Activated T-cell treated with anti-CD3 and anti-CD28 coated beads, Interleukin-2, amount 50 U/mL, for 1 hour (primary cell): ENCODE measurements at regions not wholly inside any gene's neighbourhood (a gene's known extent, or its start where the extent isn't known, plus 50 kb on each side); places are given as distances from the start of the nearest gene placed in this dataset.

Experiments used
- DNase-seq: peaks from one replicate; pipeline ENCODE4 v3.0.0-alpha.2; 2020

DNA sequence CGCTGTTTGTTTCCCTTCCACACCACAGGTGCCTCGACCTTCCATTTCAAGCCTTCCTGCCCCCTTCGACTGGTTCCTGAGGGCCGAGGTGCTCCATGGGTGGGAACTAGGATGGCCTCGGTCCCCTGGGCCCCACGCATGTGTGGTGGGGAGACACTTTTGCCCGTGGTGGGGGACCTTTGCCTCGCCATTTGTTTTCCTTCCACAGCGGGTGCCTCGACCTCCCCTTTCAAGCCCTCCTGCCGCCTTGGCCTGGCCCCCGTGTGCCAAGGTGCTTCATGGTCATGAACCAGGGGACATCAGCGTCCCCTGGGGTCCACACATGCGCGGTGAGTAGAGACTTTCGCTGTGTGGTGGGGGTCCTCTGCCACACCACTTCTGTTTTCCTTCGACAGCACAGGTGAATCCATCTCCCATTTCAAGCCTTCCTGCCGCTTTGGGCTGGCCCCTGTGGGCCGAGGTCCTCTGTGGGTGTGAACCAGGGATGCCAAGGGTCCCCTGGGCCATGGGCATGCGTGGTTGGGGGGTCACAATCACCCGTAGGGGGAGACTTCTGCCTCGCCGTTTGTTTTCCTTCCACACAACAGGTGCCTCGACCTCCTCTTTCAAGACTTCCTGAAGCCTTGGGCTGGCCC is 364.4 kb downstream of the ALG10 start:
- DNase-seq: no peak

GRCh38 chr12:34387711-34388635 is 365.7 kb downstream of the ALG10 start:
- DNase-seq: no peak

GRCh38 chr12:34388636-34389377 is 366.5 kb downstream of the ALG10 start:
- no peak for DNase-seq

DNA sequence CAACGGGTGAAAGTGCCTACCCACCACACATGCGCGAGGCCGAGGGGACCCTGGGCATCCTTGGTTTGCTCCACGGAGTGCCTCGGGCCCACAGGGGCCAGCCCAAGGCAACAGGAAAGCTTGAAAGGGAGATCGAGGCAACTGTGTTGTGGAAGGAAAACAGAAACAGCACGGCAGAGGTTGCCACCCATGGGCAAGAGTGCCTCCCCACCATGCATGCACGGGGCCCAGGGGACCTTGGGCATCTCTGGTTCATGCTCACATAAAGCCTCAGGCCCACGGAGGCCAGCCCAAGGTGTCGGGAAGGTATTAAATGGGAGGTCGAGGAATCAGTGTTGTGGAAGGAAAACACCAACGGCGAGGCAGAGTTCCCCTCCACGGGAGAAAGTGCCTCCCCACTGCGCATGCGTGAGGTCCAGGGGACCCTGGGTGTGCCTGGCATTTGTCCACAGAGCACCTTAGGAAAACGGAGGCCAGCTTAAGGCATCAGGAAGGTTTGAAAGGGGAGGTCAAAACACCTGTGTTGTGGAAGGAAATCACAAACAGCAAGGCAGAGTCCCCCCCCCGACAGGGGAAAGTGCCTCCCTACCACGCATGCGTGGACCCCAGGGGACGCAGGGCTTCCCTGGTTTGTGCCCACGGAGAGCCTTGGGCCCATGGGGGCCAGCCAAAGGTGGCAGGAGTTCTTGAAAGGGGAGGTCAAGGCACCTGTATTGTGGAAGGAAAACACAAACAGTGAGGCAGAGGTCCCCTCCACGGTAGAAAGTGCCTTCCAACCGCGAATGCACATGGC is 367.3 kb downstream of the ALG10 start:
- no peak for DNase-seq

DNA sequence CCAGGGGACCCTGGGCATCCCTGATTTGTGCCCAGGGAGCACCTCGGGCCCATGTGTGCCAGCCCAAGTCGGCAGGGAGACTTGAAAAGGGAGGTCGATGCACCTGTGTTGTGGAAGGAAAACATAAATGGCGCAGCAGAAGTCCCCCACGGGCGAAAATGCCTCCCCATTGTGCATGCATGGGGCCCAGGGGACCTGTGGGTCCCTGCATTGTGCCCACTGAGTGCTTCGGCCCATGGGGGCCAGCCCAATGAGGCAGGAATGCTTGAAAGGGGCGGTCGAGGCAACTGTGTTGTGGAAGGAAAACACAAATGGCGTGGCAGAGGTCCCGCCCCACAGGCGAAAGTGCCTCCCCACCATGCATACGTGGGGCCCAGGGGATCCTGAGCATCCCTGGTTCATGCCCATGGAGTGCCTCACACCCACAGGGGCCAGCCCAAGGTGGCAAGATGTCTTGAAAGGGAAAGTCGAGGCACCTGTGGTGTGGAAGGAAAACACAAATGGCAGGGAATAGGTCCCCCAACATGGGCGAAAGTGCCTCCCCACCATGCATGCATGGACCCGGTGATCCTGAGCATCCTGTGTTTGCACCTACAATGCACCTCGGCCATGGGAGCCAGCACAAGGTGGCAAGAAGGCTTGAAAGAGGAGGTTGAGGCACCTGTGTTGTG is 368.0 kb downstream of the ALG10 start:
- no peak for DNase-seq

GRCh38 chr12:34390846-34391700 is 368.8 kb downstream of the ALG10 start:
- DNase-seq: no peak

DNA sequence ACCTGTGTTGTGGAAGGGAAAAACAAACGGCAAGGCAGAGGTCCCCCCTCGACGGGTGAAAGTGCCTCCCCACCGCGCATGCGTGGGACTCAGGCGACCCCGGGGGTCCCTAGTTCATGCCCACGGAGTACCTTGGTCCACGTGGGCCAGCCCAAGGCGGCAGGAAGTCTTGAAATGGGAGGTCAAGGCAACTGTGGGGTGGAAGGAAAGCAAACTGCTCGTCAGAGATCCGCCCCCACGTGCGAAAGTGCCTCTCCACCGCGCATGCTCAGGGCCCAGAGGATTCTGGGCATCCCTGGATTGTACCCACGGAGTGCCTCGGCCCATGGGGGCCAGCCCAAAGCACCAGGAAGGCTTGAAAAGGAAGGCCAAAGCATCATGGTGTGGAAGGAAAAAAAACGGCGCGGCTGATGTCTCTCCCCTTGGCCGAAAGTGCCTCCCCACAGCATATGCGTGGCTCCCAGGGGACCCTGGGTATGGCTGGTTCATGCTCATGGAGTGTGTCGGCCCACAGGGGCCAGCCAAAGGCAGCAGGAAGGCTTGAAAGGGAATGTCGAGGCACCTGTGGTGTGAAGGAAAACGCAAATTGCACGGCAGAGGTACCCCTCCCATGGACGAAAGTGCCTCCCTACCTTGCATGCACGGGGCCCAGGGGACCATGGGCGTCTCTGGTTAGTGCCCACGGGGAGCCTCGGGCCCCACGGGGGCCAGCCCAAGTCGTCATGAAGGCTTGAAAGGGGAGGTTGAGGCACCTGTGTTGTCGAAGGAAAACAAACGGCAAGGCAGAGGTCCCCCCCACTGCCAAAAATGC is 369.7 kb downstream of the ALG10 start:
- no peak for DNase-seq

DNA sequence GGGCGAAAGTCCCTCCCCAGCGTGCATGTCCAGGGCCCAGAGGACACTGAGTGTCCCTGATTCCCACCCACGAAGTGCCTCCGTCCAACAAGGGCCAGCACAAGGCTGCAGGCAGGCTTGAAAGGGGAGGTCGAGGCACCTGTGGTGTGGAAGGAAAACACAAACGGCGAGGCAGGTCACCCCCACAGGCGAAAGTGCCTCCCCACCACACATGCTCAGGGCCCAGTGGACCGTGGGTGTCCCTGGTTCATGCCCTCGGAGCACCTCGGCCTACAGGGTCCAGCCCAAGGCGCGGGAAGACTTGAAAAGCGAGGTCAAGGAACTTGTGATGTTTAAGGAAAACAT is 370.4 kb downstream of the ALG10 start:
- DNase-seq: no peak

GRCh38 chr12:34393086-34393820 is 371.0 kb downstream of the ALG10 start:
- DNase-seq: no peak

DNA sequence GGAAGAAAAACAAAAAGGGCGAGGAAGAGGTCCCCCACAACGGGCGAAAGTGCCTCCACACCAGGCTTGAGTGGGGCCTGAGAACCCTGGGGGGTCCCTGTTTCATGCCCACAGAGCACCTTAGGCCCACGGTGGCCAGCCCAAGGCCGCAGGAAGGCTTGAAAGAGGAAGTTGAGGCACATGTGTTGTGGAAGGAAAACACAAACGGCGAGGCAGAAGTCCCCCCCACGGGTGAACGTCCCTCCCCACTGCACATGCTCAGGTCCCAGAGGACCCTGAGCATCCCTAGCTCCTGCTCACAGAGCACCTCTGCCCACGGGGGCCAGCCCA is 371.5 kb downstream of the ALG10 start:
- DNase-seq: no peak

GRCh38 chr12:34394211-34395055 is 372.1 kb downstream of the ALG10 start:
- DNase-seq: no peak

GRCh38 chr12:34395056-34396005 is 373.0 kb downstream of the ALG10 start:
- DNase-seq: peak; percentile 4

DNA sequence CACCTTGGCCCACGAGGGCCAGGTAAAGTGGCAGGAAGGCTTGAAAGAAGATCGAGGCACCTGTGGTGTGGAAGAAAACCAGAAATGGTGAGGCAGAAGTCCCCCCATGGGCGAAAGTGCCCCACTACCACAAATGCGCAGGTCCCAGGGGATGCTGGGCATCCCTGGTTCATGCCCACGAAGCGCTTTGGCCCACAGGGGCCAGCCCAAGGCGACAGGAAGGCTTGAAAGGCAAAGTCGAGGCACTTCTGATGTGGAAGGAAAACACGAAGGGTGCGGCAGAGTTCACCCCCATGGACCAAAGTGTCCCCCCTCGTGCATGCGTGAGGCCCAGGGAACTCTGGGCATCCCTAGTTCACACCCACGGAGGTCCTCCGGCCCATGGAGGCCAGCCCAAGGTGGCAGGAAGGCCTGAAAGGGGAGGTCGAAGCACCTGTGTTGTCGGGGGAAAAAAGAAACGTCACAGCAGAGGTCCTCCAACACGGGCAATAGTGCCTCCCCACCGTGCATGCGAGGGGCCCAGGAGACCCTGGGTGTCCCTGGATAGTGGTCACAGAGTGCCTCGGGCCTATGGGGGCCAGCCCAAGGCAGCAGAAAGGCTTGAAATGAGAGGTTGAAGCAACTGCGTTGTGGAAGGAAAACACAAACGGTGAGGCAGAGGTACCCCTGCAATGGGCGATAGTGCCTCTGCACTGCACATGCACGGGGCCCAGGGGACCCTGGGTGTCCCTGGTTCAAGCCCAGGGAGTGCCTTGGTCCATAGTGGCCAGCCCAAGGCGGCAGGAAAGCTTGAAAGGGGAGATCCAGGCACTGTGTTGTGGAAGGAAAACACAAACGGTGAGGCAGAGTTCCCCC is 373.9 kb downstream of the ALG10 start:
- peak; percentile 5 for DNase-seq

DNA sequence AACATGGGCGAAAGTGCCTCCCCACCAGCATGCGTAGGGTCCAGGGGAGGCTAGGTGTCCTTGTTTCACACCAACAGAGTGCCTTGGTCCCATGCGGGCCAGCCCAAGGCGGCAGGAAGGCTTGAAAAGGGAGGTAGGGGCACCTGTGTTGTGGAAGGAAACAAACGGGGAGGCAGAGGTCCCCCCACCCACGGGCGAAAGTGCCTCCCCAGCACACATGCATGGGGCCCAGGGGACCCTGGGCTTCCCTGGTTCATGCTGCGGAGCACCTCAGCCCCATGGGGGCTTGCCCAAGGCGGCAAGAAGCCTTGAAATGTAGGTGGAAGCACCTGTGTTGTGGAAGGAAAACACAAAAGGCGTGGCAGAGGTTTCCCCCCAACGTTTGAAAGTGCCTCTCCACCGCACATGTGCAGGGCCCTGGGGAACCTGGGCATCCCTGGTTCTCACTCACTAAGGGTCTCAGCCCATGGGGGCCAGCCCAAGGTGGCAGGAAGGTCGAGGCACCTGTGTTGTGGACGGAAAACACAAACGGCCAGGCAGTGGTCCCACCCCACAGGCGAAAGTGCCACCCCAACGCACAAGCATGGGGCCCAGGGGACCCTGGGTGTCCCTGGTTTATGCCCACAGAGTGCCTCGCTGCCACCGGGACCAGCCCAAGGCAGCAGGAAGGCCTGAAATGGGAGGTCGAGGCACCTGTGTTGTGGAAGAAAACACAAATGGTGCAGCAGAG is 374.7 kb downstream of the ALG10 start:
- DNase-seq: peak; percentile 3

DNA sequence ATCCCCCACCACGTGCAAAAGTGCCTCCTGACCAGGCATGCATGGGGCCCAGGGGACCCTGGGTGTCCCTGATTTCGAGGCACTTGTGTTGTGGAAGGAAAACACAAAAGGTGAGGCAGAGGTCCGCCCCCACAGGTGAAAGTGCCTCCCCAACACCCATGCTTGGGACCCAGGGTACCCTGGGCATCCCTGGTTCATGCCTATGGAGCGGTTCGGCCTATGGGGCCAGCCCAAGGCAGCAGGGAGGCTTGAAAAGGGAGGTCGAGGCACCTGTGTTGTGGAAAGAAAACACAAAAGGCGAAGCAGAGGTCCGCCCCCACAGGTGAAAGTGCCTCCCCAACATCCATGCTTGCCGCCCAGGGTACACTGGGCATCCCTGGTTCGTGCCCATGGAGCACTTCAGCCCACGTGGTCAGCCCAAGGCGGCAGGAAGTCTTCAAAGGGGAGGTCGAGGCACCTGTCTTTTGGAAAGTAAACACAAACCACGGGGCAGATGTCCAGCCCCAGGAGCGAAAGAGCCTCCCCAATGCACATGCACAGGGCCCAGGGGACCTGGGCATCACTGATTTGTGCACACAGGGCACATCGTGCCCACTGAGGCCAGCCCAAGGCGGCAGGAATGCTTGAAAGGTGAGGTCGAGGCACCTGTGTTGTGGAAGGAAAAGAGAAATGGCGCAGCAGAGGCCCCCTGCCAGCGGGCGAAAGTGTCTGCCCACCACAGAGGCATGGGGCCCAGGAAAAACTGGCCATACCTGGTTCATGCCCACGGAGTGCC is 375.5 kb downstream of the ALG10 start:
- DNase-seq: peak; percentile 5
